Astrocyte of the spinal cord (primary cell): ENCODE measurements at regions not wholly inside any gene's neighbourhood (a gene's known extent, or its start where the extent isn't known, plus 50 kb on each side); places are given as distances from the start of the nearest gene placed in this dataset.

Experiments used
- DNase-seq: peaks from one replicate; pipeline ENCODE4 v3.0.0; 2011; ENCODE audit warnings: low read depth, low spot score
- H3K4me3 ChIP-seq: 2 replicates; pipeline ENCODE4 v1.5.1; 2011; ENCODE audit warnings: low read depth, mild to moderate bottlenecking, low read length, moderate library complexity
- in situ Hi-C: cut with HindIII; loops from 2 replicates; pipeline ENCODE4 v1.10.0; 2017; ENCODE audit warnings: low sequenced_read_pairs
- TF ChIP-seq, protein P1 (sequence below): IDR thresholded peaks from 2 replicates; pipeline ENCODE4 v1.5.1; 2012; ENCODE audit warnings: low read depth, mild to moderate bottlenecking, low read length, inconsistent platforms

- no peak overlapping the region for H3K4me3 ChIP-seq
- TF ChIP-seq, protein P1, sequence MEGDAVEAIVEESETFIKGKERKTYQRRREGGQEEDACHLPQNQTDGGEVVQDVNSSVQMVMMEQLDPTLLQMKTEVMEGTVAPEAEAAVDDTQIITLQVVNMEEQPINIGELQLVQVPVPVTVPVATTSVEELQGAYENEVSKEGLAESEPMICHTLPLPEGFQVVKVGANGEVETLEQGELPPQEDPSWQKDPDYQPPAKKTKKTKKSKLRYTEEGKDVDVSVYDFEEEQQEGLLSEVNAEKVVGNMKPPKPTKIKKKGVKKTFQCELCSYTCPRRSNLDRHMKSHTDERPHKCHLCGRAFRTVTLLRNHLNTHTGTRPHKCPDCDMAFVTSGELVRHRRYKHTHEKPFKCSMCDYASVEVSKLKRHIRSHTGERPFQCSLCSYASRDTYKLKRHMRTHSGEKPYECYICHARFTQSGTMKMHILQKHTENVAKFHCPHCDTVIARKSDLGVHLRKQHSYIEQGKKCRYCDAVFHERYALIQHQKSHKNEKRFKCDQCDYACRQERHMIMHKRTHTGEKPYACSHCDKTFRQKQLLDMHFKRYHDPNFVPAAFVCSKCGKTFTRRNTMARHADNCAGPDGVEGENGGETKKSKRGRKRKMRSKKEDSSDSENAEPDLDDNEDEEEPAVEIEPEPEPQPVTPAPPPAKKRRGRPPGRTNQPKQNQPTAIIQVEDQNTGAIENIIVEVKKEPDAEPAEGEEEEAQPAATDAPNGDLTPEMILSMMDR = no peak
- in situ Hi-C loops = no loop called here
- no peak for DNase-seq
Observed at GRCh38 chr3:66165660-66166059, 55.1 kb upstream of the SLC25A26 start.

DNA sequence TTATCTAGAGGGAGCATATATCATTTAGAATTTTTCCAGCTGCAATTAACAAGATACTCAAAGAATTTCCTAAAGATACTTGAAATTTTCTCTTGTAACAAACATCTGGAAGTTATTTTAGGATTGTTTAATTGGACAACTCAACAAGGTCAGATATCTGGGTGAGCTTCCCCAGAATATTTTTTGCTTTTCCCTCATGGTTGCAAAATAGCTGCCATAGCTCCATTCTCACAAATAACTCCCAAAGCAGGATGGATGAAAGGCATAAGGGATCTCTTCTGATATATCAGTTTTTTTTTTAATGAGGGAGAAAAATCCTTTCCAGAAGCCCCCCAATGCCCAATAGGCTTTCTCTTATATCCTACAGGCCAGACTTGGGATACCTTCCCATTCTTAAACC, 56.6 kb upstream of the SLC25A26 start:
- DNase-seq = no peak
- H3K4me3 ChIP-seq = no peak overlapping the region
- in situ Hi-C loops = no loop called here
- TF ChIP-seq, protein P1 = no peak

- in situ Hi-C loops = no loop called here
- TF ChIP-seq, protein P1 = no peak
- no peak overlapping the region for H3K4me3 ChIP-seq
- DNase-seq = no peak
Observed at GRCh38 chr3:66163222-66163621, 57.6 kb upstream of the SLC25A26 start.

- DNase-seq = no peak
- TF ChIP-seq, protein P1 = no peak
- in situ Hi-C loops = no loop called here
- no peak overlapping the region for H3K4me3 ChIP-seq
Observed at GRCh38 chr3:66162766-66163165, 58.0 kb upstream of the SLC25A26 start.

GRCh38 chr3:66158933-66159683, 61.7 kb upstream of the SLC25A26 start:
- no peak overlapping the region for H3K4me3 ChIP-seq
- TF ChIP-seq, protein P1 = no peak
- in situ Hi-C loops = no loop called here
- no peak for DNase-seq

DNA sequence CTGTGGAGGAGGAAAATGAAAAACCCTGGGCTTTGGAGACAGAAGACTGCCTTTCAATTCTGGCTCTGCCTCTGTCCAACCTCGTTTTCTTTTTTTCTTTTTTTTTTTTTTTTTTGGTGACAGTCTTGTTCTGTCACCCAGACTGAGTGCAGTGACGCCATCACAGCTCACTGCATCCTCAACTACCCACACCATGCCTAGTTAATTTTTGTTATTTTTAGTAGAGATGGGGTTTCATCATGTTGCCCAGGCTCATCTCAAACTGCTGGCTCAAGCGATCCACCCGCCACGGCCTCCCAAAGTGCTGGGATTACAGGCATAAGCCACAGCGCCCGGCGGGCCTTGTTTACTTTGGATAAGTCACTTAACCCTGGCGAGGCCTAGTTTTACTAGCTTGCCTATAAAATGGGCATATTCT, 66.3 kb upstream of the SLC25A26 start:
- DNase-seq = no peak
- TF ChIP-seq, protein P1 = no peak
- in situ Hi-C loops = no loop called here
- peak overlapping the region; percentile 28 for H3K4me3 ChIP-seq
